AG09309 (cell line): ENCODE measurements at regions not wholly inside any gene's neighbourhood (a gene's known extent, or its start where the extent isn't known, plus 50 kb on each side); places are given as distances from the start of the nearest gene placed in this dataset.
A peak's percentile ranks its signal among the peaks of the same experiment; 100 is the strongest.

Experiments
- DNase-seq: peaks from one replicate; pipeline ENCODE4 v3.0.0-alpha.2; 2010; ENCODE audit warnings: low read depth
- H3K4me3 ChIP-seq: 2 replicates; pipeline ENCODE4 v1.5.1; 2011; ENCODE audit warnings: mild to moderate bottlenecking, low read depth, low read length, moderate library complexity; ENCODE audit not compliant: control insufficient read depth
- TF ChIP-seq, protein P1 (sequence below): IDR thresholded peaks from 2 replicates; pipeline ENCODE4 v1.5.1; 2011; ENCODE audit warnings: mild to moderate bottlenecking, low read depth, low read length, inconsistent platforms; ENCODE audit not compliant: insufficient read depth, control insufficient read depth; ENCODE audit errors: missing control alignments

DNA sequence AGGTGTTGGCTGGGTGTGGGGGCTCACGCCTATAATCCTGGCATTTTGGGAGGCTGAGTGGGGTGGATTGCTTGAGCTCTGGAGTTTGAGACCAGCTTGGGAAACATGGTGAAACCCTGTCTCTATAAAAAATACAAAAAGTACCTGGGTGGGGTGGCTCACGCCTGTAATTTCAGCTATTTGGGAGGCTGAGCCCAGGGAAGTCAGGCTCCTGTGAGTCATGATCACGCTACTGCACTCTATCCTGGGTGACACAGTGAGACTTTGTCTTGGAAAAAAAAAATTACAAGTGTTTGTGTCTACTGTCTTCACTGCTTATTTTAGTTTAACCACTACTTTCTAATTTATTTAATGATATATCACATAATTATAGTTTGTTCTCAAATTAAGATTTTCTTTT is 62.7 kb upstream of the DOCK10 start:
- TF ChIP-seq, protein P1, sequence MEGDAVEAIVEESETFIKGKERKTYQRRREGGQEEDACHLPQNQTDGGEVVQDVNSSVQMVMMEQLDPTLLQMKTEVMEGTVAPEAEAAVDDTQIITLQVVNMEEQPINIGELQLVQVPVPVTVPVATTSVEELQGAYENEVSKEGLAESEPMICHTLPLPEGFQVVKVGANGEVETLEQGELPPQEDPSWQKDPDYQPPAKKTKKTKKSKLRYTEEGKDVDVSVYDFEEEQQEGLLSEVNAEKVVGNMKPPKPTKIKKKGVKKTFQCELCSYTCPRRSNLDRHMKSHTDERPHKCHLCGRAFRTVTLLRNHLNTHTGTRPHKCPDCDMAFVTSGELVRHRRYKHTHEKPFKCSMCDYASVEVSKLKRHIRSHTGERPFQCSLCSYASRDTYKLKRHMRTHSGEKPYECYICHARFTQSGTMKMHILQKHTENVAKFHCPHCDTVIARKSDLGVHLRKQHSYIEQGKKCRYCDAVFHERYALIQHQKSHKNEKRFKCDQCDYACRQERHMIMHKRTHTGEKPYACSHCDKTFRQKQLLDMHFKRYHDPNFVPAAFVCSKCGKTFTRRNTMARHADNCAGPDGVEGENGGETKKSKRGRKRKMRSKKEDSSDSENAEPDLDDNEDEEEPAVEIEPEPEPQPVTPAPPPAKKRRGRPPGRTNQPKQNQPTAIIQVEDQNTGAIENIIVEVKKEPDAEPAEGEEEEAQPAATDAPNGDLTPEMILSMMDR: no peak

DNA sequence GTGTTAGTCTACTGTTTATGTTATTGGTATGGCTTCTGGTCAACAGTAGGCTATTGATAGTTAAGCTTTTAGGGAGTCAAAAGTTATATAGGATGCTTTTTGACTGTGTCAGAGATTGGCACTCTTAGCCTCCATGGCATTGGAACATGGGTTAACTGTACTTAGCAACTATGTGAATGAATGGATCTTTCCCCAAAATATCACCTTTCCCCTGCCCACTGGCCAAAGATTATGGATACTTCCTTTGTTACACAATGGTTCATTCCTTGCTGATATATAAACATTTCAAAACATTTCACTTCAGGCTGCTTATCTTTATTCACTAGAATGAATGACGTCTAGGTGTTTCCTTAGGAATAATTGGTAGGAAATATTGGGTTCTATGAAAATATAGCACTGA is 62.1 kb upstream of the DOCK10 start:
- DNase-seq: no peak
- TF ChIP-seq, protein P1: no peak
- no peak overlapping the region for H3K4me3 ChIP-seq

More for the DNA sequence above, 62.7 kb upstream of the DOCK10 start:
- H3K4me3 ChIP-seq: no peak overlapping the region
- no peak for DNase-seq

DNA sequence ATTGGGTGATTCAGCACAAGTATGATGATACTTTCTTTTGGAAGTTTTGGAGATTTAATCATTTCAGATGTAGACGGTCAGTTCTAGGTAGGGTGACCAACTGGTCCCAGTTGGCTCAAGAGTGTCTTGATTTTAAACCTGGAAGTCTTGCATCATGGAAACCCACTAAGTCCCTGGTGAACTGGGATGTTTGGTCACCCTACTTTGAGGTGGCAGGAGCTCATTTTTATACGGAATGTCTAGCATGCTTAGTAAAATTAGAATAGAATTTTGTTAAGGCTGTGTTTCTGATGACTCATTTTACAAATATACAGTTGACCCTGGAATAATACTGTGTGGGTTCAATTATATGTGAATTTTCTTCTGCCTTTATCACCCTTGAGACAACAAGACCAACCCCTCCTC is 61.5 kb upstream of the DOCK10 start:
- no peak overlapping the region for H3K4me3 ChIP-seq
- TF ChIP-seq, protein P1: no peak
- peak; percentile 54 for DNase-seq

DNA sequence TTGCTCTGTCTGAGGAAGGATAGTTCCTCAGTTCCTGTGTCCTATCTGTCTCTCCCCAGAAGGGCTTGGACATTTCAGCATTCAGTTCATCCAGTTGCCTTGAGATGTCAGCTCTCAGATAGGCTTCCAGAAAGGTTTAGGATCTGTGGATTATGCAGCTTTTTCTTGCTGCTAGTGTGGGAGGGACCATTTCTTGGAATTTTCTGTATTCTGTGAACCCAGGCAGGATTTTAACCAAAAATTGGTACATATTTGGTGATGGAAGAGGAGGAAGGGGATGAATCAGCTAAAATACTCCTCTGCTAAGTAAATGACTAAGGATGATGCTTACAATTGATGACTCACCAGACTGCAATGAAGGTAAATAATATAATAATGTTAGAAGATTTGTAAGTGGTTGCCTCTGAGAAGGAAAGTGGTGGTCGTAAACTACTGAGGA is 58.6 kb upstream of the DOCK10 start:
- TF ChIP-seq, protein P1: no peak
- H3K4me3 ChIP-seq: no peak overlapping the region
- peak; percentile 82 for DNase-seq

DNA sequence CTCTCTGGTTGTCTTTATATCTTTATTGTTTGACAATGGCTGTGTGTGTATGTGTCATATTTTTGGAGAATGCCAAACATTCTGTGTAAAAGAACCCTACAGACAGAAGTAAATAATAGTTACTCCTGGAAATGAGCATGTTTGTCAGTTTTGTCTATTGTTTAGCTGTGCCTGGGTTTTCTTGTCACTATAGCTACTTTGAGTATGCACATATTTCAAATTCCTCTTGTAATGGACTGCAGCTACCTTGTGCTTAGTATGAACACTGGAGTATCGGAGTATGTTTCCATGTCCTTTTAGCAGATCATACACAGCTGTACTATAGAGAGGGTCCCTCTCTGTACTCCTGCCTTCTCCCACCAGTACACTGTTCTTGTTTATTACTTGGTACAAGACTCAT is 58.0 kb upstream of the DOCK10 start:
- TF ChIP-seq, protein P1: no peak
- H3K4me3 ChIP-seq: no peak overlapping the region
- no peak for DNase-seq

DNA sequence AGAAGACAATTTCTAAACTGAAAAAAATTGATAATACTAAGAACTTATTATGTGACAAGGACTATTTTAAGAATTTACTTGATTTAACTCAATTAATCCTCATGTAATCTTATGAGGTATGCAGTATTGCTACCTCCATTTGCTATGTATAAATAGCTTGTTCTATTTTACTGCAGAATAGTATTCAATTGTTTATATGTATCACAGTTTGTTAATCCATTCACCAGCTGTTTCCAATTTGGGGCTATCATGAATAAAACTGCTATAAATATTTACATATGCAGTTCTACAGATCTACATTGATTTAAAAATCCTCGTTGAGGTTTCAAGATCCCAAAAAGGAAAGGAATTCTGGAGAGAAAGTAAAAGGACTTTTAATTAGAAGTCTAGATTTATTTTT is 54.8 kb upstream of the DOCK10 start:
- no peak for DNase-seq
- no peak overlapping the region for H3K4me3 ChIP-seq
- TF ChIP-seq, protein P1: no peak
